K562 (cell line): ENCODE measurements at regions not wholly inside any gene's neighbourhood (a gene's known extent, or its start where the extent isn't known, plus 50 kb on each side); places are given as distances from the start of the nearest gene placed in this dataset.

Experiments used
- HNRNPL ChIP-seq: fragments of 200-400 bp; formaldehyde crosslinking; IDR thresholded peaks from 2 replicates; pipeline ENCODE4 v1.6.1; 2017; ENCODE audit warnings: low read depth, mild to moderate bottlenecking, low read length
- POLR2AphosphoS5 ChIP-seq: IDR thresholded peaks from 2 replicates; pipeline ENCODE4 v1.6.1; 2011; ENCODE audit warnings: mild to moderate bottlenecking, low read depth, low read length, moderate library complexity; ENCODE audit not compliant: control insufficient read depth, insufficient read depth

DNA sequence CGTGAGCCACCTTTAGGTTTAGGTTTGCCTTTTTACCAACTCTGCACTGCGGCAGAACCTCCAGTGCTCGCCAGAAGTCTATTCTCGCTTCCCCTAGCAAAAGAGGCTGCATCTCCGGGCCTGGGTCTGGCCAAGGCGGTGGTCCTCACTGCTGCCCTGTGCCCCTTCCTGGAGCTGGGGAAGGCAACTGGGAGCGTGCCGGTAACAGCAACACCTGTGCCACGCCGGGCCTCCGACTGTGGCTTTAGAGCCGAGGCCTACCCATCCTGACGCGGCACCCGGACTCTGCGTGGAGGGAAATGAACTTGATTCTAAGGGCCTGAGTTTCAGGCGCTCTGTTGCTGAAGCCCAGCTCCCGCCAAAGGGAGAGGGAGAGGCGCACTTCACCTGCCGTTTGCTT is 82.4 kb upstream of the SPATA31C2 start:
- TF ChIP-seq POLR2AphosphoS5 = no peak
- no peak for TF ChIP-seq HNRNPL
